GM19025 (cell line): ENCODE measurements at regions not wholly inside any gene's neighbourhood (a gene's known extent, or its start where the extent isn't known, plus 50 kb on each side); places are given as distances from the start of the nearest gene placed in this dataset.
"Not testable (repeated sequence)": the region's sequence is repeated elsewhere in the genome, so short reads cannot be mapped to it uniquely, and the experiment has no call there.

Experiments used
- ATAC-seq: cut with Tn5 transposase; IDR thresholded peaks from one replicate; pipeline ENCODE4 v1.9.1; 2021; ENCODE audit warnings: mild to moderate bottlenecking, low read depth, moderate library complexity; ENCODE audit not compliant: unreplicated experiment

DNA sequence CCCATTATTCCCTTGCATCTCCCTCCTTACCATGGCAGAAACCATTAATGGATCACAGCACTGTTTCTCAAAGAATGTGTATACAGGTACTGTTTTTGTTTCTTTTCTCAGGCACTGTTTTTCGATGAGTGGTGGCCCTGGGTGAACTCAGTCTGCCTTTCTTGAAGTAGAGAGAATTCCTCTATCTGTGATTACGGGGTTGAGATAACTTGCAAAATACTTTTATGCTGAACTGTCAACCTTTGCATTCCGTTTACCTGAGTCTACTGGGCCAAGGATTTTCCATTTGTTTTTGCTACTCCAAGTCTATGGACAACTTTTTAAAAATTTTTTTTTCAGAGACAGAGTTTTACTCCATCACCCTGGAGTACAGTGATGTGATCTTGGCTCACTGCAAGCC is 82.7 kb upstream of the CLINT1 start:
- ATAC-seq, result no peak

DNA sequence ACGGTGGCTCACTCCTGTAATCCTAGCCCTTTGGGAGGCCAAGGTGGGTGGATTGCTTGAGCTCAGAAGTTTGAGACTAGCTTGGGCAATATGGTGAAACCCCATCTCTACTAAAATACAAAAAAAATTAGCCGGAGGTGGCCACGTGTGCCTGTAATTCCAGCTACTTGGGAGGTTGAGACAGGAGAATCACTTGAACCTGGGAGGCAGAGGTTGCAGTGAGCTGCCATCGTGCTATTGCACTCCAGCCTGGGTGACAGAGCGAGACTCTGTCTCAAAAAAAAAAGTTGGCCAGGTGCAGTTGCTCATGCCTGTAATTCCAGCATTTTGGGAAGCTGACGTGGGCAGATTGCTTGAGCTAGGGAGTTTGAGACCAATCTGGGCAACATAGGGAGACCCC is 79.2 kb upstream of the CLINT1 start:
- not testable (repeated sequence) for ATAC-seq

DNA sequence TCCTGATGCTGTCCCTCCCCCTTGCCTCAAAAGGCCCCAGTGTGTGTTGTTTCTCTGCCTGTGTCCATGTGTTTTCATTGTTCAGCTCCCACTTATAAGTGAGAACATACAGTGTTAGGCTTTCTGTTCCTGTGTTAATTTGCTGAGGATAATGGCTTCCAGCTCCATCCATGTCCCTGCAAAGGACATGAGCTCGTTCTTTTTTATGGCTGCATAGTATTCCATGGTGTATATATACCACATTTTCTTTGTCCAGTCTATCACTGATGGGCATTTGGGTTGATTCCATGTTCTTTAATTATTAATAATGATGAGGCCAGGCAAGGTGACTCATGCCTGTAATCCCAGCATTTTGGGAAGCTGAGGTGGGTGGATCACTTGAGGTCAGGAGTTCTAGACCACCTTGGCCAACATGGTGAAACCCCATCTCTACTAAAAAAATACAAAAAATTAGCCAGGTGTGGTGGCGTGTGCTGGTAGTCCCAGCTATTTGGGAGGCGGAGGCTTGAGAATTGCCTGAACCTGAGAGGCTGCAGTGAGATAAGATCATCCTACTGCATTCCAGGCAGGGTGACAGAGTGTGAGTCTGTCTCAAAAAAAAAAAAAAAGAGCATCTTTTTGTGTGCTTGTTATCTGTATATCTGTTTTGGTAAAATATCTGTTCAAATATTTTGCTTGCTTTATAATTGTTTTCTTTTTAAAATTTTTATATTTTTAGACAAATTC is 78.0 kb upstream of the CLINT1 start:
- not testable (repeated sequence) for ATAC-seq

DNA sequence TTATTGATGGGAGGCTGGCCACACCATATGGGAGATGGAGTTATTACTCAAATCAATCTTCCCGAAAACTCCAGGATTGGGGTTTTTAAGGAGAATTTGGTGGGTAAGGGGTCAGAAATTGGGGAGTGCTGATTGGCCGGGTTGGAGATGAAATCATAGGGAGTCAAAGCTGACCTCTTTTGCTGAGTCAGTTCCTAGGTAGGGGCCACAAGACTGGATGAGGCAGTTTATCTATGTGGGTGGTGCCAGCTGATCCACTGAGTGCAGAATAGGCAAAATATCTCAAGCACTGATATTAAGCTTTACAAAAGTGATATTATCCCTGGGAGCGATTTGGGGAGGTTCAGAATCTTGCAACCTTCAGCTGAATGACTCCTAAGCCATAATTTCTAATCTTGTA is 75.7 kb upstream of the CLINT1 start:
- no peak for ATAC-seq

DNA sequence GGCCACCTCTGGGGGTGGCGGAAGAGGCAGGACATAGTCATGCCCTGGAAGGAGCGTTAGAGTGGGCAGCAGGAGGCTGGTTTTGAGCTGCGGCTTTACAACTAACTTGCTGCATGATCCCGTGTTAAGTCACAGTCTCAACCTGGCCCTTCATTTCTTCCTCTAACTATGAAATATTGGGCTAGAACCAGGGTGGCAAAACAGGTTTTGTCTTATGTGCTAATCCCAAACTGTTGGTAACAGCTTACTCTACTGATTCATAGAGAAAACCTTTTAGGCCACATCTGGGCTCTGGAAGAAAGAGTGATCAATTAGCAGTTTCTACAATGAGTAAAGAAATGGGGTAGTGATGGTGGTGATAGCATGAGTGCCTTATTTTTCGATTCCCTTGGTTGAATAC is 74.1 kb upstream of the CLINT1 start:
- no peak for ATAC-seq

DNA sequence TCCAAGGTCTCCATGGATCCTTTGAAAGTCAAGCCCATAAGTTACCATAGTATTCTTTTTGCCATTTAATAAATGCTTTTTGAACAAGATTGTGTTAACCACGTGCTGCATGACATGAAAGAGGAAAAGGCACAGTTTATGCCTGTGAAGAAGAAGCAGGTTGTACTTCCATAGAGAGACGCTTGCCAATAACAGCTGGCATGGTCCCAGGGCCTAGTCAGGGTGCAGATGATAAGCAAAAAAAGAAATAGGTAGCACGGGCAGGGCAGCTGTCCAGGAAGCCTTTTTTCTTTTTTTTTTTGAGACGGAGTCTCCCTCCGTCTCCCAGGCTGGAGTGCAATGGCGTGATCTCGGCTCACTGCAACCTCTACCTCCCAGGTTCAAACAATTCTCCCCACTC is 71.8 kb upstream of the CLINT1 start:
- ATAC-seq, result no peak

DNA sequence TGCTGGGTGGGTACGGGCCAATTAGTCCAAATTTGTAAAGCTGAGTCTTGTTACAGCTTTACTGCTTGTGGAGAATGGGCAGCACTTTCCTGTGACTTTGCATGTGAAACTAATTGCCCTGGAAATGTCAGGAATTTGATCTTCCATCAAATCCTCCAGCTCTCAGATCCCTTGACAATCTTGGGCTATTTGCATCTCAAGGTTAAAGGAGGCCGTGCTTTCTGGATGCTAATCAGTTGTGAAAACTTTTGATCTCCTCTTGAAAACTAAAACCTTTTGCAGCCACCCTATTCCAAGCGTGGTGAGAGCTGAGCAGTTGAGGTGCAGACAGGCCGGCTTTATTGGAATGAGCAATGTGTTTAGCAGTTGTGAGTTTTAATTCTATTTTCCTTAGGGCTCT is 68.0 kb upstream of the CLINT1 start:
- no peak for ATAC-seq

DNA sequence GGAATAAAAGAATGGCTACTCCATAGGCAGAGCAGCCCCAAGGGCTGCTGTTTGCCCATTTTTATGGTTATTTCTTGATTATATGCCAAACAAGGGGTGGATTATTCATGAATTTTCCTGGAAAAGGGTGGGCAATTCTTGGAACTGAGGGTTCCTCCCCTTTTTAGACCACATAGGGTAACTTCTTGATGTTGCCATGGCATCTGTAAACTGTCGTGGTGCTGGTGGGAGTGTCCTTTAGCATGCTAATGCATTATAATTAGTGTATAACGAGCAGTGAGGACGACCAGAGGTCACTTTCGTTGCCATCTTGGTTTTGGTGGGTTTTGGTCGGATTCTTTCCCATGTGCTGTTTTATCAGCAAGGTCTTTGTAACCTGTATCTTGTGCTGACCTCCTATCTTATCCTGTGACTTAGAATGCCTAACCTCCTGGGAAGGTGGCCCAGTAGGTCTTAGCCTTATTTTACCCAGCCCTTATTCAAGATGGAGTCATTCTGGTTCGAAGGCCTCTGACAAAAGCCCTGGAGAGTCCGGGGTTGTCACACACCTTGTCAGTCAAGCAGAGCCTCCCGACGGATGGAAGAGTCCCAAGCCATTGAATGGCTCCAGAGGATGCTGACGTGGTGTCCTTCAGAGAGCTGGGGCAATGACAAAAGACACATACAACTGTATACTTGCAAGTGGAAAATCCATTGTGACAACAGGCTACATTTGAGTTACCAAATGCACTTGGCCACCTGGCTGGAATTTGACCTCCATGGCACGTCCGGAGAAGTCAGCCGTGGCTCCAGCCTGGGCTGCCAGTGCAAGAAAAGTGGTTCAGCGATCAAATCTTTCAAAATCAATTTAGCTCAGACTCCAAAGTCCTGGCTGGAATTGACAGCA is 67.1 kb upstream of the CLINT1 start:
- no peak for ATAC-seq

DNA sequence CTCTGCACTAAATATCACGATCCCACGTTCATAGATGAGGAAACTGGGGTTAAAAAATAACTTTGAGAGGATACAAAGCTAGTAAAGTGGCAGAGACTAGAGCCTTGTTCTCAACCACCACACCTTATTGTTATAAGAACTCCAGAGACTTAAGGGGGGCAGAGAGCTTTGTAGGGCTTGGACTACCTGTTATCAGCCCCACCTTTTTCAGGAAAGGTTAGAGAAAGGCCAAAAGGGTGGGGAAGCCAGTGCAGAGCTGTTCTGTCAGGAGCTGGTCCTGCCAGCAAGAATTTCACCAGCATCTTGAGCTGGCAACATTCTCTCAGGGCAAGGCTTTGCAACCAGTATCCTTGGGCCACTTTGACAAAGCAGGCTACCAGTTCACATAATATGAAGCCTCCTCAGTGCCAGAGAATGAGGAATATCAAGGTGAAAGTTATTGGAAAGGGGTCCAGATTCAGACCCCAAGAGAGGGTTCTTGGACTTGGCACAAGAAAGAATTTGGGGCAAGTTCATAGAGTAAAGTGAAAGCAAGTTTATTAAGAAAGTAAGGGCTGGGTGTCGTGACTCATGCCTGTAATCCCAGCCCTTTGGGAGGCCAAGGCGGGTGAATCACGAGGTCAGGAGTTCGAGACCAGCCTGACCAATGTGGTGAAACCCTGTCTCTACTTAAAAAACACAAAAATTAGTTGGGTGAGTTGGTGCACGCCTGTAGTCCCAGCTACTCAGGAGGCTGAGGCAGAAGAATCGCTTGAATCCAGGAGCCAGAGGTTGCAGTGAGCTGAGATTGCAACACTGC is 66.2 kb upstream of the CLINT1 start:
- ATAC-seq, result no peak

DNA sequence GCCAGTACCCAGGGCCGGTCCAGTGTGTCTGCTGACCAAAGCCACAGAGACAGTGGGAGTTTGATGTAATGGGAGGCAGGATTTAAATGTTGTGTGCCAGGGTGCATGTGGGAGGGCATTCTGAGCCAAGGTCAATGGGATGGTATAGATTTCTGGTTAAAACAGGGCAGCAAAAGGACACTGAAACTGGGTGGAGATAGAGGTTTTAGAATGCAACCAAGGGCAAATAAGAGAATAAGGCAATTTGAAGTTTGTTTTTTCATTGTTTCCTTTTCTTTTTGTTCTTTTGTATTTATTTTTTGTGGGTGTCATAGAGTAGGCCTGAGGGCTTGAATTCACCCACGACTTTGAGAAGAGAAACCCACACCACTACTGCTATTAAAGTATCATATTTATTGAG is 65.5 kb upstream of the CLINT1 start:
- no peak for ATAC-seq

DNA sequence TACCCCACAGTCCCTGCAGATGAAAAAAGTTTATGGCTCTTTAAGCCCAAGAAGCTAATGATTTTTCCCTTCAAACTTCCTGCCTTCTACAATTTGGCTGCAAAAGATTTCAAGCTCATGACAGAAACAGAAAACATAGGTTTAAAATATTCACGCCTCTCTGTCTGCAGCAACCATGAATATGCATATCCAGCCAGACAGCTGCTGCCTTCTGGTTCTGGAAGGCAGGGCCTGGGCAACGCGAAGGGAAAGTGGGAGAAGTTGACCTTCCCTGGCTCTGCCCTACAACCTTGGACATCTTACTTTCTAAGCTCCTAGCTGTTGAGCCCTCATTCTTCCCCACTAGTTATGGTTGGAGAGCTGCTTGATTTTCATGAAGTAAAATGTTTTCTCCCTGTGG is 64.8 kb upstream of the CLINT1 start:
- no peak for ATAC-seq

DNA sequence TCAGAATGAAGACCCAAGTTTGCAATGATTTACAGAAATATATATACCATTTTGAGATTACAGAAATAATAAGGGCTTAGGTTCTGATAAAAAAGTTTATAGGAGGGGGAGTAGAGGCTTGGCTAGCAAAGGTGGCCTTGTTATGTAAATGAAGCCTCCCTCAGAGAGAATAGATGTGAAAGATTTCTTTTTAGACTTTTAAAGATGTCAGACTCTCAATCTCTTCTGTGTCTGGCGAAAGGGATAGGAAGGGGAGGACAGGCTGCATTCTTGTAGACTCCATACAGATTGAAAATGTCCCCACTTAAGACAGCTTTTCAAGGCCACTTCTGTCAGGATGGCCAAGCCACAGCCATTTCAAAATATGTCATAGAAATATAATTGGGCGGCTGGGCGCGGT is 63.1 kb upstream of the CLINT1 start:
- no peak for ATAC-seq

DNA sequence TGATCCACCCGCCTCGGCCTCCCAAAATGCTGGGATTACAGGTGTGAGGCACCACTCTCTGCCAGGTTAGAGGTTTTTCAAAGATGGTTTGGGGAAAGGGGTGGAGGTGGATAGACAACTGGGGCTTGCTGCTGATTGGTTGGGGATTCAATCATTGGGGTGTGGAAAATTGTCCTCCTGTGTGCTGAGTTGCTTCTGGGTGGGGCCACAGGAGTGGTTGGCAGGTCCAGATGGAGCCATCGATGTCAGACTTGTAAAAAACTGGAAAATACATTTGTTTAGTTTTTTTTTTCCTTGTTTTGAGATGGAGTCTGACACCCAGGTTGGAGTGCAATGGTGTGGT is 61.9 kb upstream of the CLINT1 start:
- no peak for ATAC-seq

DNA sequence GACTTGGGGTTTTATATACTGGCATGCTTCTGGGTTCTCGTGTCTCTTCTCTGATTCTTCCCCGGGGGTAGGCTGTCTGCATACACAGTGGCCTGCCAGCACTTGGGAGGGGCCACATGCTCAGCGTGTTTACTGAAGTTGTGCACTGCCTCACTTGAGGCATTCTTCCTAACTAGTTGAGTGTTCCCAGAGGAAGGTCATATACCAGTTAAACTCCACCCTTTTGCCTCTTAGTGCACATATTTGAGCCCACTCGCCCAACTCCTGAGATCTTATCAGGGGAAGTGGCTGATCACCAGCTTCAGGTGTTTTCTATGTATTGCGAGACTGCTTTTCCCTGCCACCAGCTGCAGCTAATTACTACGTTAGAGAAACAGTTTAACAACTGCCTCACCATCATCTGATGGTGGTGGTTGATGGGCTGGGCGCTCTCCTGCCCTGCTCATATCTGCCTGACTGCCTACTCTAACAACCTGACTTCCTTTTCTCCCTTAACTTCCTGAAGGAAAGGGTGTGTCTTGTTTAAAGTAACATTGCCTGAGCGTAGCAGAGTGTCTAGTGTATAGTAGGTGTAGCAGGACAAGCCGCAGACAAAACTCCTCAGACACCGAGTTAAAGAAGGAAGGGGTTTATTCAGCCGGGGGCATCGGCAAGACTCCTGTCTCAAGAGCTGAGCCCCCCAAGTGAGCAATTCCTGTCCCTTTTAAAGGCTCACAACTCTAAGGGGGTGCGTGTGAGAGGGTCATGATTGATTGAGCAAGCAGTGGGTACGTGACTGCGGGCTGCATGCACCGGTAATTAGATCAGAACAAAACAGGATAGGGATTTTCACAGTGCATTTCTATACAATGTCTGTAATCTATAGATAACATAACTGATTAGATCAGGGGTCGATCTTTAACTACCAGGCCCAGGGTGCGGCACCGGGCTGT is 60.1 kb upstream of the CLINT1 start:
- ATAC-seq, result no peak

DNA sequence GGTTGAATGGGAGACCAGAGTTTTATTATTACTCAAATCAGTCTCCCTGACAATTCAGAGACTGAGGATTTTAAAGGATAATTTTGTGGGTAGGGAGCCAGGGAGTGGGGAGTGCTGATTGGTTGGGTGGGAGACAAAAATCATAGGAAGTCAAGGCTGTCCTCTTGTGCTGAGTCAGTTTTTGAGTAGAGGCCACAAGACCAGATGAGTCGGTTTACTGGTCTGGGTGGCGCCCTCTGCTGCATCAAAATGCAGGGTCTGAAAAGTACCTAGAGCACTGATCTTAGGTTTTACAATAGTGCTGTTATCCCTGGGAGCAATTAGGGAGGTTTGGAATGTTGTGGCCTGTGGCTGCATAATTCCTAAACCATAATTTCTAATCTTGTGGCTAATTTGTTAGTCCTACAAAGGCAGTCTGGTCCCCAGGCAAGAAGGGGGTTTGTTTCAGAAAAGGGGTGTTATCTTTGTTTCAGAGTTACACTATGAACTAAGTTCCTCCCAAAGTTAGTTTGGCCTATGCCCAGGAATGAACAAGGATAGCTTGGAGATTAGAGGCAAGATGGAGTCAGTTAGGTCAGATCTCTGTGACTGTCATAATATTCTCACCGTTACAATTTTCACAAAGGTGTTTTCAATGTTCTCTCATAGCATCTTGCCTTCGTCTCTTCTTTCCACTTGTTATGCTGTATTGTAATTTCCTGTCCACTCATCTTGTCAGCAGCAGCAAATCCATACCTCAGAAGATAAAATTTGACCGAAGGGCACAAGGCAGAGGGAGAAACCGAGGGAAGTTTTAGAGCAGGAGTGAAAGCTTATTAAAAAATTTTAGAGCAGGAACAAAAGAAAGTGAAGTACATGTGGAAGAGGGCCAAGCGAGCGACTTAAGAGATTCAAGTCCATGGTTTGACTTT is 59.2 kb upstream of the CLINT1 start:
- no peak for ATAC-seq

DNA sequence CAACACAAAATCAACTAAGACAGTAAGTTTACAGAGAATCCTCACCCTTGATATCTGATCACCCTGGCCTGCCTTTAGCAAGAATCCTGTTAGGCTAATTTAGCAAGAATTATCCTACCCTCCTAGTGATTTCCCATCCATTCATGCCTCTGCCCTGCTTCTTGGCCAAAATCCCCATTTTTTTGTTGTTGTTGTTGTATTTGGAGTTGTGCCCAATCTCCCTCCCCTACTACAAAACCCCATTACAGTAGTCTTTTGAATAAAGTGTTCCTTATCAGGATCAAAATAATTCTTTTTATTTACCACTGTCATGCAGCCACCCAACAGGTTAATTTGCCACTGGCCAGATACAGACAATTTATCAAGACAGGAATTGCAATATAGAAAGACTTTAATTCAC is 58.5 kb upstream of the CLINT1 start:
- ATAC-seq, result no peak

DNA sequence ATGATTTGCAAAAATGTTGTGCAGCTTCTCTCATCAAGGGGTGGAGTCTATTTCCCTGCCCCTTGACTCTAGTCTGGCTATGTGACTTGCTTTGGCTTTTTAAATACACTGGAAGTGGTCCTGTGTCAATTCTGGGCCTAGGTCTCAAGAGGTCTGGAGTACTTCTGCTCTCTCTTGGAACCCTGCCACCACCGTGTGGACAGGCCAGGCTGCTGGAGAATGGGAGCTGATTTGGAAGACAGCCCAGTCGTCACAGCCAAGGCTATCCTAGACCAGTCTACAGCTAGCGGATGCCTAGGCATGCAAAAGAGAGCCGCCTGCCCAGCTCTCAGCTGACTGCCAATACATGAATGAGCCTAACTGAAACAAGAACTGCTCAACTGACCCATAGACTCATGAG is 56.7 kb upstream of the CLINT1 start:
- no peak for ATAC-seq

DNA sequence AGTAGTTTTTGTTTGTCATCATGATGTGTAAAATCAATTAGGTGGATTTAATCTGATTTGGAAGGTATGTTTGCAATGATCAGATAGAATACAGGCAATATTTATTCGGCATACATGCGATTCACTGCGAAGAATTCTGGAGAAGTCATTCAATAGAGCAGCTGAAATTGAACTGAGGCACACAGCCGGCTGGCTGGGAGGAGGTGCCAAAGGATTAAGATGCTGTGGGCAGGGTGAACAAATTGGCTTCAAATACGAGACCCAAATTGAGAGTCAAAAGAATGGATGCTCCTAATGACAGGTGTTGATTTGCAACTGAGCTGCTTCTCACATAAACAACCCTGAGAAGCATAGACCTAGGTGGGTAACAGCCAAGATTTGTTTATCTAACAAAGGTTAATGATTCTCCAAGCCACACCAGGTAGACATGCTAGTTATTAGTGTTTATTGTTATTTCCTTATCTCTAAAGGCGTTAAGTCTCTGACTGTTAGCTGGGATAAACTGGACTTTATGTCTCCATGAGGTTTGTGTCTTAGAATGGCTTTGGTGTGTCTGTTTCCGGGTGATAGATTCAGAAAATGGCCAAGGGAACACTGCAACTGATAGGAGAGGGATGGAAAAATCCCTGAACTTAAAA is 55.3 kb upstream of the CLINT1 start:
- no peak for ATAC-seq

DNA sequence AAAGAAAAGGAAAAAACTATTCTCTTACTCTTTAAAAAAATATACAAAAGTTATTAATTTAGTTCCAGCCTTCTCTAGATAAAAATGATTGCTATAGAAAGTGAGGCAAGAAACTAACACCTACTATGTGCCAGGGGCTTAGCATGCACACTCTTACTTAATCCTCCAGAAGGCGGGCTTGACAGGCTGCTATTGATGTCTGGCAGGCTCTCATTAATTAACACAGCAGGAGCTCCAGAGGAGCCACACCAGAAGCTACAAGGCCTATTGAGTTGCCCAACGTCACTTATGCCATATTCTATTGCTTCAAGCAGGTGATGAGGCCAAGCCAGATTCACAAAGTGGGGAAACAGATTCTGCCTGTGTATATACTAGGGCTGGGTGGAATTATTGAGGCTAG is 54.6 kb upstream of the CLINT1 start:
- ATAC-seq, result no peak
